ENCODE measurements at regions not wholly inside any gene's neighbourhood (a gene's known extent, or its start where the extent isn't known, plus 50 kb on each side); places are given as distances from the start of the nearest gene placed in this dataset.
"Not testable (repeated sequence)": the region's sequence is repeated elsewhere in the genome, so short reads cannot be mapped to it uniquely, and the experiment has no call there.

DNA sequence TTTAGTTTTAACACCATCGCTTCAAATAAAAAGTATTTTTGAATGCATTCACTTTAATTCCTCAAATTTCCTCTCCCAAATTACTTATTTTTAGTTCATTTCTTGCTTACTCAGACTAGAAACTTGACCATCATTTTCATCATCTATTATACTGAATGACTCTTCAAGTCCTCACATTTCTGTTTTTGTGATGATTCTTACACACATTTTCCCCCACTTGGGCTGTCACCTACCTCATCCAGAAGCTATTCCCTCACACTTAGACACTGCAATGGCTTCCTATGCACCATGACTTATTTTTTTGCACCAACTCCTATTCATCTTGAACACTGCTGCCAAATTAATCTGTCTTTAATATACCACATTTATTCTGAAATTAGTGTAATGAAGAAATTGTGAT lies 239.6 kb upstream of the DUSP10 start:
- TF ChIP-seq, protein P1, sequence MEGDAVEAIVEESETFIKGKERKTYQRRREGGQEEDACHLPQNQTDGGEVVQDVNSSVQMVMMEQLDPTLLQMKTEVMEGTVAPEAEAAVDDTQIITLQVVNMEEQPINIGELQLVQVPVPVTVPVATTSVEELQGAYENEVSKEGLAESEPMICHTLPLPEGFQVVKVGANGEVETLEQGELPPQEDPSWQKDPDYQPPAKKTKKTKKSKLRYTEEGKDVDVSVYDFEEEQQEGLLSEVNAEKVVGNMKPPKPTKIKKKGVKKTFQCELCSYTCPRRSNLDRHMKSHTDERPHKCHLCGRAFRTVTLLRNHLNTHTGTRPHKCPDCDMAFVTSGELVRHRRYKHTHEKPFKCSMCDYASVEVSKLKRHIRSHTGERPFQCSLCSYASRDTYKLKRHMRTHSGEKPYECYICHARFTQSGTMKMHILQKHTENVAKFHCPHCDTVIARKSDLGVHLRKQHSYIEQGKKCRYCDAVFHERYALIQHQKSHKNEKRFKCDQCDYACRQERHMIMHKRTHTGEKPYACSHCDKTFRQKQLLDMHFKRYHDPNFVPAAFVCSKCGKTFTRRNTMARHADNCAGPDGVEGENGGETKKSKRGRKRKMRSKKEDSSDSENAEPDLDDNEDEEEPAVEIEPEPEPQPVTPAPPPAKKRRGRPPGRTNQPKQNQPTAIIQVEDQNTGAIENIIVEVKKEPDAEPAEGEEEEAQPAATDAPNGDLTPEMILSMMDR (conservative IDR thresholded peaks at IDR 0.05; ENCODE audit: low read depth, low read length), result no peak
- no peak overlapping the region for H3K4me3 ChIP-seq (ENCODE audit: low read depth, low read length)
- DNase-seq (ENCODE audit: low read depth), result no peak

DNA sequence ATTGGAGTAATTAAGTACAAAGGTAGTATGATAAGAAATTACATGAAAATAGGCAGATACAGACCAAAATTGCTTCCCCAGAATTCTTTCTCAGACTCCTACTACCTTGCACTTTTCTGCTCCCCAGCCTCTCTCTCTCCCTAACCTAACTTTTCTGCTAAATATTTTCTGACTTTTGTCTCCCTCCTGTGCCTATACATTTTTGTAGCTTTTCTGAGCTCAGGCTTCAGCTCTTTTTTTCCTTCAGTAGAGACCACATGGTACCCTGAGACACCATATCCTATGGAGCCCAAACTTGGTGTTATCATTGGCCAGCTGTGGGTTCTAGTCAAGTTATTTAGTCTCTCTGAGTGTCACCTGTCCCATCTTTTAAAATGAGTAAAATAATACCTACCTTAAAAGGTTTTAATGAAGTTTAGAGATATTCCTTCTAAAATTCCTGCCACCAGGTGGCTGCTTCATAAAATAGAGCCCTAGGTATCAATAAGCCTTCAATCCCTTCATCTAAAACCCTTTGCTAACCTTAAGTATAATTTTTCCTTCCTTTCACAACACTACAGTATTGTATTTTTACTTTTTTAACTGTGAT lies 237.6 kb upstream of the DUSP10 start:
- peak; percentile 35 for DNase-seq (ENCODE audit: low read depth)
- H3K4me3 ChIP-seq (ENCODE audit: low read depth, low read length), result no peak overlapping the region
- TF ChIP-seq, protein P1 (conservative IDR thresholded peaks at IDR 0.05; ENCODE audit: low read depth, low read length), result peak; percentile 47

DNA sequence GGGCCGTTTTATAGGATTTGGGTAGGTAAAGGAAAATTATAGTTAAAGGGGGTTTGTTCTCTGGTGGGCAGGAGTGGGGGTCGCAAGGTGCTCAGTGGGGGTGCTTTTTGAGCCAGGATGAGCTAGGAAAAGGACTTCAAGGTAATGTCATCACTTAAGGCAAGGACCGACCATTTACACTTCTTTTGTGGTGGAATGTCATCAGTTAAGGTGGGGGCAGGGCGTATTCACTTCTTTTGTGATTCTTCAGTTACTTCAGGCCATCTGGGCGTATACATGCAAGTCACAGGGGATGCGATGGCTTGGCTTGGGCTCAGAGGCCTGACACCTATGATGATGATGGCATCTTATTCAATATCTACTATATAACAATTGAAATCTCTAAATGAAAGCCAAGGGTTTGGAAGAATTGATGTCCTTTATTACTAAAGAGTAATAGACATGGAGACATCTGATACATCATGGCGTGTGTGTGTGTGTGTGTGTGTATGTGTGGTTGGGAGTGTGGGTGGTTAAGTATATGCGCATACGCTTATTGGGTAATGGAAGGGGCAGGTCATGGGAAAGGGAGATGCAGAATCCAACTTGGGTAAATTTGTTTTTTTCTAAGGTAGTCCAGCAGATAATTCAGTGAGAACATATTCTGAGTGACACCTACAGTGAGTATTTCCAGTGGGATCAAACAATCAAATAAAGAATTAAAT lies 236.9 kb upstream of the DUSP10 start:
- H3K4me3 ChIP-seq (ENCODE audit: low read depth, low read length); DNase-seq (ENCODE audit: low read depth): not testable (repeated sequence)

DNA sequence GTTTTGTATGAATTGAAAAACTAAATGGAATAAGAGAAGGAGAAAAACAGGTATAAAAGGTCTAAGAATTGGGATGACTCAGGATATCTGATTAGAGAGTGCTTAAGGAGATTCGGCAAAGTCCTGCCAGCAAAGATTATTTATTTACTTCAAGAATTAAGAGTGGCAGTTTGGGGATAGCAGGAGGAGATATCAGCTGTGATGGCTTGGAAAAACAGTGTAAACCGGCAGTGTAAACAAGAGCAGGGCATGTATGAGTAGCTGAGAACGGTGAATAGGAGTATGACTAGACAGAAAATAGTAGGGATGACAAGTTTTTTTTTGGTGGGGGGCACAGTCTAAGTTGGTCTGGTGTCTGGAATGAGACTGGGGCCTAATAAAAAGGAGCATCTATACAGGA lies 231.9 kb upstream of the DUSP10 start:
- H3K4me3 ChIP-seq (ENCODE audit: low read depth, low read length); DNase-seq (ENCODE audit: low read depth): not testable (repeated sequence)

DNA sequence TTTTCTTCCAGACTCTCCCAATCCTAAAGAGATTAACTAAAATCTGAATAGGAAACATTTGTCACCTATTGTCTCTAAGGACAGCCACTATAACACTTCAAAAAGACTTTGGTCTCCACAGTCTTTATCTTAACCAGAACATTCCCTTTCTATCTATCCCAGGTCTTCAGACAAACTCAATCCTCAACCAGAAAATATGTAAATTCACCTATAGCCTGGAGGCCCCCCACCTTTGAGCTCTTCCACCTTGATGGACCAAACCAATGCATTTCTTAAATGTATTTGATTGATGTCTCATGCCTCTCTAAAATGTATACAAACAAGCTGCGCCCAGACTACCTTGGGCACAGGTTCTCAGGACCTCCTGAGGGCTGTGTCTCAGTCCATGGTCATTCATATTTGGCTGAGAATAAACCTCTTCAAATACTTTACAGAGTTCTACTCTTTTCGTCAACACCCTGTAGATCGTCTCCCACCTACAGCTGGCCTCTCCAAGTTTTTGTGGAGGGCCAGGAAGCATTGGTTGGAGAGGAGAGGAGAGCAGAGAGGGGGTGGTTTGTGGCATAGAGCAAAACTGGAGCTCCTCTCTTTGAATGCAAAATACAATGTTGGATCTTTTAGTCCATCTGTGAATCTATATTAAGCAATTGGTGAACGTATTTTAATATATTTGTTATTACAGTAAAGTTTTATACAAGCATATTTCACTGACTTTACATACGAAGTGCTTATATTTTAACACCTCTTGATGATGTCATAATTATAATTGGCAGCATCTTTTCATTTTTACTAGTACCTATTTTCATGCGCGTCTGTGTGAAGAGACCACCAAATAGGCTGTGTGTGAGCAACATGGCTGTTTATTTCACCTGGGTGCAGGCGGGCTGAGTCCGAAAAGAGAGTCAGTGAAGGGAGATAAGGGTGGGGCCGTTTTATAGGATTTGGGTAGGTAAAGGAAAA lies 230.7 kb upstream of the DUSP10 start:
- TF ChIP-seq, protein P1 (conservative IDR thresholded peaks at IDR 0.05; ENCODE audit: low read depth, low read length), result no peak
- H3K4me3 ChIP-seq (ENCODE audit: low read depth, low read length), result no peak overlapping the region
- DNase-seq (ENCODE audit: low read depth), result no peak

DNA sequence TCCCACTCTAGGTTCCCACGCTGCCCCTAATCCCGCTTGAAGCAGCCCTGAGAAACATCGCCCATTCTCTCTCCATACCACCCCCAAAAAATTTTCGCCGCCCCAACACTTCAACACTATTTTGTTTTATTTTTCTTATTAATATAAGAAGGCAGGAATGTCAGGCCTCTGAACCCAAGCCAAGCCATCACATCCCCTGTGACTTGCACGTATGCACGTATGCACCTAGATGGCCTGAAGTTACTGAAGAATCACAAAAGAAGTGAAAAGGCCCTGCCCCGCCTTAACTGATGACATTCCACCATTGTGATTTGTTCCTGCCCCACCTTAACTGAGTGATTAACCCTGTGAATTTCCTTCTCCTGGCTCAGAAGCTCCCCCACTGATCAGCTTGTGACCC lies 229.1 kb upstream of the DUSP10 start:
- not testable (repeated sequence) for DNase-seq (ENCODE audit: low read depth); H3K4me3 ChIP-seq (ENCODE audit: low read depth, low read length)

DNA sequence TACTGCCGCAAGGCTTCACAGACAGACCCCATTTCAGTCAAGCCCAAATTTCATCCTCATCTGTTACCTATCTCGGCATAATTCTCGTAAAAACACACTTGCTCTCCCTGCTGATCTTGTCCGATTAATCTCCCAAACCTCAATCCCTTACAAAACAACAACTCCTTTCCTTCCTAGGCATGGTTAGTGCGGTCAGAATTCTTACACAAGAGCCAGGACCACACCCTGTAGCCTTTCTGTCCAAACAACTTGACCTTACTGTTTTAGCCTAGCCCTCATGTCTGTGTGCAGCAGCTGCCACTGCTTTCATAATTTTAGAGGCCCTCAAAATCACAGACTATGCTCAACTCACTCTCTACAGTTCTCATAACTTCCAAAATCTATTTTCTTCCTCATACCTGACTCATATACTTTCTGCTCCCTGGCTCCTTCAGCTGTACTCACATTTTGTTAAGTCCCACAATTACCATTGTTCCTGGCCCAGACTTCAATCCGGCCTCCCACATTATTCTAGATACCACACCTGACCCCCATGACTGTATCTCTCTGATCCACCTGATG lies 227.5 kb upstream of the DUSP10 start:
- not testable (repeated sequence) for DNase-seq (ENCODE audit: low read depth); H3K4me3 ChIP-seq (ENCODE audit: low read depth, low read length)

DNA sequence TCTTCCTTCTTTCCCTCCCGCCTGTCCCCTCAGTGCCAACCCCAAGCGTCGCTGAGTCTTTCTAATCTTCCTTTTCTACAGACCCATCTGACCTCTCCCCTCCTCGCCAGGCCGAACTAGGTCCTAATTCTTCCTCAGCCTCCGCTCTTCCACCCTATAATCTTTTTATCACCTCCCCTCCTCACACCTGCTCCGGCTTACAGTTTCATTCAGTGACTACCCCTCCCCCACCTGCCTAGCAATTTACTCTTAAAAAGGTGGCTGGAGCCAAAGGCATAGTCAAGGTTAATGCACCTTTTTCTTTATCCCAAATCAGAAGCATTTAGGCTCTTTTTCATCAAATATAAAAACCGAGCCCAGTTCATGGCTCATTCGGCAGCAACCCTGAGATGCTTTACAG lies 225.6 kb upstream of the DUSP10 start:
- not testable (repeated sequence) for DNase-seq (ENCODE audit: low read depth); H3K4me3 ChIP-seq (ENCODE audit: low read depth, low read length)

DNA sequence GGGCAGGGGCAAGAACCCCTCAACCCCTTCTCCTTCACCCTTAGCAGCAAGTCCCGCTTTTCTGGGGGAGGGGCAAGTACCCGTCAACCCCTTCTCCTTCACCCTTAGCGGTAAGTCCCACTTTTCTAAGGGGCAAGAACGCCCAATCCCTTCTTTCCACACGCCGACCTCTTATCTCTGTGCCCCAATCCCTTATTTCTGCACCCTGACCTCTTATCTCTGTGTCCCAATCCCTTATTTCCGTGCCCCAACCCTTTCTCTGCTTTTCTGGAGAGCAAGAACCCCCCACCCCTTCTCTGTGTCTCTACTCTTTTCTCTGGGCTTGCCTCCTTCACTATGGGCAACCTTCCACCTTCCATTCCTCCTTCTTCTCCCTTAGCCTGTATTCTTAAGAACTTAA lies 225.0 kb upstream of the DUSP10 start:
- not testable (repeated sequence) for DNase-seq (ENCODE audit: low read depth); H3K4me3 ChIP-seq (ENCODE audit: low read depth, low read length)

DNA sequence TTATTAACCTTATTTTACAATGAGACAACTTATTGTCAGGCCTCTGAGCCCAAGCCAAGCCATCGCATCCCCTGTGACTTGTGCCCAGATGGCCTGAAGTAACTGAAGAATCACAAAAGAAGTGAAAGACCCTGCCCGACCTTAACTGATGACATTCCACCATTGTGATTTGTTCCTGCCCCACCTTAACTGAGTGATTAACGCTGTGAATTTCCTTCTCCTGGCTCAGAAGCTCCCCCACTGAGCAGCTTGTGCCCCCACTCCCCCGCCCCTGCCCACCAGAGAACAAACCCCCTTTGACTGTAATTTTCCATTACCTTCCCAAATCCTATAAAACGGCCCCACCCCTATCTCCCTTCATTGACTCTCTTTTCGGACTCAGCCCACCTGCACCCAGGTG lies 224.0 kb upstream of the DUSP10 start:
- not testable (repeated sequence) for DNase-seq (ENCODE audit: low read depth); H3K4me3 ChIP-seq (ENCODE audit: low read depth, low read length)
